ENCODE measurements at regions not wholly inside any gene's neighbourhood (a gene's known extent, or its start where the extent isn't known, plus 50 kb on each side); places are given as distances from the start of the nearest gene placed in this dataset.

DNA sequence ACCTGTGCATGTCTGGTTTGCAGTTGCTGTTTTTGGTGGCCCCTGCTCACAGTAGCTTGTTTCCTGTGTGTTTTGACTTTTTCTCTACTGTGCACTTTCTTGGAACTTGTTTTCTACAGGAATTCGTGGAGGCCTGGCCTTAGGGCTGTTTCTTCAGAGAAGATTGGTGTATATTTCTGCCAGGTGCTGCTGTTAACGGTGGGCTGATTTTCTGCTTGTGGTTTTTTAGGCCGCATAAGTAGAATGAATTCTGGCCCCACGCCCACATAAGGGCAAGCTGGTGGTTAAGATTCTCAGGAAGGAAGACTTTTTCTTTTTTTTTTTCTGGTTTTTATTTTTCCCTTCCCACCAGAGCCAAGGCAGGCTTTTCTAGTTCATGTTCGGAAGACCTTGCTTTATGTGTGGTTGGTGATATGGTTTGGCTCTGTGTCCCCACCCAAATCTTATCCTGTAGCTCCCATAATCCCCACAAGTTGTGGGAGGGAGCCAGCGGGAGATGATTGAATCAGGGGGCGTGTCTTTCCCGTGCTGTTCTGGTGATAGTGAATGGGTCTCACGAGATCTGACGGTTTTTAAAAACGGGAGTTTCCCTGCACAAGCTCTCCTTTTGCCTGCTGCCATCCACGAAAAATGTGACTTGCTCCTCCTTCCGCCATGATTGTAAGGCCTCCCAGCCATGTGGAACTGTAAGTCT, 71.5 kb upstream of the DISP3 start (continued):
- TF ChIP-seq, protein P1, sequence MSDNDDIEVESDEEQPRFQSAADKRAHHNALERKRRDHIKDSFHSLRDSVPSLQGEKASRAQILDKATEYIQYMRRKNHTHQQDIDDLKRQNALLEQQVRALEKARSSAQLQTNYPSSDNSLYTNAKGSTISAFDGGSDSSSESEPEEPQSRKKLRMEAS (IDR thresholded peaks at IDR 0.05) = no peak
- TF ChIP-seq TAF1 (conservative IDR thresholded peaks at IDR 0.05) = no peak

DNA sequence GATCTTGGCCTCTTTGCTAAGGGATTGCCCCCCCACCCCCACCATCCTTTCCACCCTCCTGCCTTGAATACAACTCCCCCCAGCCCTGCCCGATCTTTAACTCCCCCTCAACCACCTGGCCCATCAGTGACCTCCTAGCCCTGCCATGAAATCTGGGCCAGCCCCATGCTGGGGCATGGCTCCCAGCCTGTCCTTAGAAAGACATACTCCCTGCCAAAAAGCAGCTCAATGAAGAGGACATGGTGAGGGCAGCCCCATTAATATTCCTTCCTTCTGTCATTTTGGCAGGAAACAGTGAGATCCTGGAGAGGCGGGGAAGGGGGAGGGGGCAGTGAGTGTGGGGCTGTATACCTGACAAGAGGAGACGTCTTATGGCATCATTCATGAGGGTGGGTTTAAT, 66.8 kb upstream of the DISP3 start:
- H3K9me3 ChIP-seq (ENCODE audit: control insufficient read depth in 4 of 4, low read length in 3 of 4) = no peaks in the 10 kb centered on the region
- 69% methylated on average over 3 of the region's 3 CpGs for WGBS
- H3K4me1 ChIP-seq (ENCODE audit: control insufficient read depth in 4 of 4, insufficient read depth in 4 of 4, low read length in 3 of 4) = no peaks in the 10 kb centered on the region
- no peak overlapping the region for H3K9ac ChIP-seq (ENCODE audit: low read depth in 1 of 2, low read length in 2 of 2)
- DNase-seq (ENCODE audit: low spot score) = no peak
- no peak overlapping the region for H3K4me3 ChIP-seq (ENCODE audit: low read depth in 1 of 3, low read length in 3 of 3)
- no peak overlapping the region for H3K27ac ChIP-seq (ENCODE audit: low read depth in 1 of 2, low read length in 2 of 2)
- H3K36me3 ChIP-seq (ENCODE audit: control insufficient read depth in 4 of 4, insufficient read depth in 3 of 4, low read depth in 1 of 4, low read length in 3 of 4) = no peaks in the 10 kb centered on the region
- H3K27me3 ChIP-seq (ENCODE audit: control insufficient read depth in 4 of 4, insufficient read depth in 4 of 4, low read length in 3 of 4) = peaks cover 0 to 8% (median 0%) of the 10 kb centered on the region in 4 donors
- TF ChIP-seq NR2F2 (IDR thresholded peaks at IDR 0.05) = no peak

DNA sequence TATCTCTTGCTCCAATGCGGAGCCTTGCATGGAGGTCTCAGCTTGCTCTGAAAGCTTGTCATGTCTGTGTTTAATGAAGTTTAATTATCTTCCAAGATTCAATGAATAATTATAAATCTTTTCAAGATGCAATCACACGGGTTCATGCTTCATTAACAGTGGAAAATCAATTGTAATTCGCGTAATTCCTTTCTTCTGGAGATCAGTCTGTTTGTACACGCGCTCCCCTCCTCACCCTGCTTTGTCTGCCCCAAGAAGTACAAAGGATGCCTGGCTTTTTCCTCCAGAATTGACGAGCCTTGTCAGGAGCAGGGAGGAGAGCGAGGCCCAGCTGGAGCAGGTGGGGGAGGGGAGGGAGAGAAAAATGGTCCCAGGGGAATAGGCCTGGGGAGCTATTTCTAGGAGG, 65.0 kb upstream of the DISP3 start:
- peaks cover 0 to 8% (median 0%) of the 10 kb centered on the region in 4 donors for H3K27me3 ChIP-seq (ENCODE audit: control insufficient read depth in 4 of 4, insufficient read depth in 4 of 4, low read length in 3 of 4)
- H3K4me1 ChIP-seq (ENCODE audit: control insufficient read depth in 4 of 4, insufficient read depth in 4 of 4, low read length in 3 of 4) = no peaks in the 10 kb centered on the region
- DNase-seq (ENCODE audit: low spot score) = no peak
- no peak overlapping the region for H3K4me3 ChIP-seq (ENCODE audit: low read depth in 1 of 3, low read length in 3 of 3)
- H3K36me3 ChIP-seq (ENCODE audit: control insufficient read depth in 4 of 4, insufficient read depth in 3 of 4, low read depth in 1 of 4, low read length in 3 of 4) = no peaks in the 10 kb centered on the region
- no peaks in the 10 kb centered on the region for H3K9me3 ChIP-seq (ENCODE audit: control insufficient read depth in 4 of 4, low read length in 3 of 4)
- 47% methylated on average over 8 of the region's 8 CpGs for WGBS
- TF ChIP-seq EGR1 (IDR thresholded peaks at IDR 0.05; ENCODE audit: low read depth in 2 of 2) (no peak), TAF1 (conservative IDR thresholded peaks at IDR 0.05) (no peak), JUND (IDR thresholded peaks at IDR 0.05) (no peak), HNF4A (conservative IDR thresholded peaks at IDR 0.05) (no peak), HNF4G (IDR thresholded peaks at IDR 0.05) (no peak), GABPA (IDR thresholded peaks at IDR 0.05 in 1 of 2, conservative IDR thresholded peaks at IDR 0.05 in 1 of 2) (no peak), YY1 (IDR thresholded peaks at IDR 0.05) (no peak)
- H3K27ac ChIP-seq (ENCODE audit: low read depth in 1 of 2, low read length in 2 of 2) = no peak overlapping the region
- H3K9ac ChIP-seq (ENCODE audit: low read depth in 1 of 2, low read length in 2 of 2) = no peak overlapping the region

DNA sequence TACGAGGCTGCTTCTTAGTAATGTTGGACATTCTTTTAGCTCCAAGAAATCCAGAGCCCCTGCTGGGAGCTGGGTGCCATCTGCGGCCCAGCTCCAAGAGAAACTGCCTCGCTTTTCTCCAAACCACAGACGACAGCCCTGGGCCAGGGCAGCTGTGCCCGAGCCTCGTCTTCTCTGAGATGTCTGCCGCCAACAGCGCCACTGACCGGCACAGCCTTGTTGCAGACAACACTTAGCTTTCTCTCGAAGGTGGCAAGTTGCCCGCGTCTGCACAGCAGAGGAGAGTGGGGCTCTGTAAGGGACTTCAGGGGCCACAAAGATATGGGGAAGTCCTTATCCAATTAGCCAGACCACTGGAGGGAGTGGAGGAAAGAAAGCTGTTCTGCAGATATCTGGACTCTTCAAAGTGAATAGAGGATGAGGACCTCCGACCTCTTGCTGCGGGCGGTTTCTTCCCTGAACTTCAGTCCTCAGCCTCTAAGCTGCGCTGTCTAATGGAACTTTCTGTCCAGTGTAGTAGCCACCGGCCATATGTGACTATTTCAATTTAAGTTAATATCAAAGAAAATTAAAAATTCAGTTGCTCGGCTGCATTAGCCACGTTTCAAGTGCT, 63.9 kb upstream of the DISP3 start:
- Histone ChIP-seq H3K9me3 (ENCODE audit: control insufficient read depth in 4 of 4, low read length in 3 of 4) (no peaks in the 10 kb centered on the region), H3K27ac (ENCODE audit: low read depth in 1 of 2, low read length in 2 of 2) (no peak overlapping the region), H3K9ac (ENCODE audit: low read depth in 1 of 2, low read length in 2 of 2) (no peak overlapping the region), H3K4me3 (ENCODE audit: low read depth in 1 of 3, low read length in 3 of 3) (no peak overlapping the region), H3K27me3 (ENCODE audit: control insufficient read depth in 4 of 4, insufficient read depth in 4 of 4, low read length in 3 of 4) (peaks cover 0 to 8% (median 0%) of the 10 kb centered on the region in 4 donors), H3K36me3 (ENCODE audit: control insufficient read depth in 4 of 4, insufficient read depth in 3 of 4, low read depth in 1 of 4, low read length in 3 of 4) (no peaks in the 10 kb centered on the region), H3K4me1 (ENCODE audit: control insufficient read depth in 4 of 4, insufficient read depth in 4 of 4, low read length in 3 of 4) (no peaks in the 10 kb centered on the region)
- no peak for DNase-seq (ENCODE audit: low spot score)
- WGBS = 74% methylated on average over 19 of the region's 19 CpGs
- TF ChIP-seq, protein P2, sequence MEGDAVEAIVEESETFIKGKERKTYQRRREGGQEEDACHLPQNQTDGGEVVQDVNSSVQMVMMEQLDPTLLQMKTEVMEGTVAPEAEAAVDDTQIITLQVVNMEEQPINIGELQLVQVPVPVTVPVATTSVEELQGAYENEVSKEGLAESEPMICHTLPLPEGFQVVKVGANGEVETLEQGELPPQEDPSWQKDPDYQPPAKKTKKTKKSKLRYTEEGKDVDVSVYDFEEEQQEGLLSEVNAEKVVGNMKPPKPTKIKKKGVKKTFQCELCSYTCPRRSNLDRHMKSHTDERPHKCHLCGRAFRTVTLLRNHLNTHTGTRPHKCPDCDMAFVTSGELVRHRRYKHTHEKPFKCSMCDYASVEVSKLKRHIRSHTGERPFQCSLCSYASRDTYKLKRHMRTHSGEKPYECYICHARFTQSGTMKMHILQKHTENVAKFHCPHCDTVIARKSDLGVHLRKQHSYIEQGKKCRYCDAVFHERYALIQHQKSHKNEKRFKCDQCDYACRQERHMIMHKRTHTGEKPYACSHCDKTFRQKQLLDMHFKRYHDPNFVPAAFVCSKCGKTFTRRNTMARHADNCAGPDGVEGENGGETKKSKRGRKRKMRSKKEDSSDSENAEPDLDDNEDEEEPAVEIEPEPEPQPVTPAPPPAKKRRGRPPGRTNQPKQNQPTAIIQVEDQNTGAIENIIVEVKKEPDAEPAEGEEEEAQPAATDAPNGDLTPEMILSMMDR (IDR thresholded peaks at IDR 0.05; ENCODE audit: low read depth, low read length, missing input control) = no peak
- TF ChIP-seq FOXA1 (IDR thresholded peaks at IDR 0.05) (no peak), HNF4A (conservative IDR thresholded peaks at IDR 0.05) (no peak), FOXA2 (IDR thresholded peaks at IDR 0.05) (no peak)
- TF ChIP-seq, protein P1 (IDR thresholded peaks at IDR 0.05) = no peak
- TF ChIP-seq, protein P3, sequence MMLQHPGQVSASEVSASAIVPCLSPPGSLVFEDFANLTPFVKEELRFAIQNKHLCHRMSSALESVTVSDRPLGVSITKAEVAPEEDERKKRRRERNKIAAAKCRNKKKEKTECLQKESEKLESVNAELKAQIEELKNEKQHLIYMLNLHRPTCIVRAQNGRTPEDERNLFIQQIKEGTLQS (IDR thresholded peaks at IDR 0.05) = no peak
